GM04503 (cell line): ENCODE measurements at regions not wholly inside any gene's neighbourhood (a gene's known extent, or its start where the extent isn't known, plus 50 kb on each side); places are given as distances from the start of the nearest gene placed in this dataset.
"Not testable (repeated sequence)": the region's sequence is repeated elsewhere in the genome, so short reads cannot be mapped to it uniquely, and the experiment has no call there.

ENCODE experiments used
- DNase-seq: peaks from one replicate; pipeline ENCODE4 v3.0.0-alpha.2; 2012; ENCODE audit warnings: low read depth

DNA sequence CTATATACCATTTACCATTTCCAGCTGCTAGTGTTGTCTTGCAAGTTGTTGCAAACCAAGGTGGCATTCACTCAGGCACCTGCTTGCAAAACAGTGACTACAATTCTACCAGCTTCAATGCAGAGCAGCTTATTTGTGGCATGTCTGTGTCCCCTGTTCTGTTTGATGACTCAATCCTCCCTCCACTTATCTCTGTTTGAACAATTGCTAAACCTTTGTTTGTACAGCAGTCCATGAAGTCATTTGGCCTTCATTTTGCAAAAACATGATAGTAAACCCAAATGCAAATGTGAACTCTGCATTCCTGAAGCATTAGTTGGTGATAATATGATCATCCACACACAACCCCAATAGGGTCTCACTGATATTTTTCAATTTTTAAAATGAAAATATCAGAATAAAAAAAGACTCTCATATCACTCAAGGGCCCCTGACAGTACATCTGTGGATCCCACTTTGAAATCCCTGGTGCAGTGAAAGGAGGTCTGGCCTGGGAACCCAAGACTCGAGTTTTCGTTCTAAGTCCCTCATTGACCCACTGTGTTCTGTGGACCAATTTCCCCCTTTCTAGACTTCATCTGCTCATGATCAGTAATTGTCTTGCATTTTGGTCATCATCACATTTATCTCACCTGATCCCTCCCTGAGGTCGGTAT lies 425.4 kb downstream of the RPS24 start:
- DNase-seq: peak; percentile 21

DNA sequence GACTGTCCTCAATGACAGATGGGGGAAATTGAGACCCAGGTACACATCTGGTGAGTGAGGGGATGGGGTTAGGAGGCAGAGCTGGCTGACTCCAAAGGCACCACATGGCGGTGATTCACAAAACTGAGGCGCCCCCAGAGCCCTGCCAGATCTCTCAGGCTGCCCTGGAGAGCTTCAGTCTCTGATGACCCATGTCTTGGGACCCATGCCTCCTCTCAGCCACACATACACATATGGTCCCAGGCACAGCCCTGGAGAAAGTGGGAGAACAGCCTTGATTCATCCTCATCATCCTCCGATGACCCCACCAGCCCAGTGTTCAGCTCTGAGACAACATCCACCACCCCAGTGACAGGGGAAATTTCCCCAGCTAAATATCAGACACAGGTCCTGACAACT lies 426.0 kb downstream of the RPS24 start:
- DNase-seq: no peak

GRCh38 chr10:78460204-78460603 lies 426.5 kb downstream of the RPS24 start:
- no peak for DNase-seq

GRCh38 chr10:78461333-78461732 lies 427.7 kb downstream of the RPS24 start:
- no peak for DNase-seq

DNA sequence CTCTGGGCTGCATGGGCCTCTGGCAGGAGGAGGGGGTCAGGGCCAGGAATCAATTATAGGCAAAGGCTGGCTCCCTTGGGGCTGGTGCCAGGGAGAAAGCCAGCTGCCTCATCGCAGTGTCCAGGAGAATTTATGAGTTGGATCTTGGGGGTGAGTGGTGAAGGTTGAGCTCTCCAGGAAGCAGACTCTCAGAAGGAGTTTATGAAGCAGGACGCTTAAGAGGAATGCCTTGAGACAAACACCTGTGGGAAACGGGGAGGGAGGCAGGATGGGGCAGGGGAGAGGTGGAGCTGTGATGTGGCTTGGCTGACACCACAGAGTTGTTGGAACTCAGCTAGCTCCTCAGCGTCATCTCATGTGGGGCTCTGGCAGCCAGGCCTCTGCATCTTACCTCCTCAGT lies 428.5 kb downstream of the RPS24 start:
- DNase-seq: no peak

GRCh38 chr10:78462726-78463228 lies 429.1 kb downstream of the RPS24 start:
- no peak for DNase-seq

GRCh38 chr10:78464118-78464855 lies 430.6 kb downstream of the RPS24 start:
- DNase-seq: no peak

DNA sequence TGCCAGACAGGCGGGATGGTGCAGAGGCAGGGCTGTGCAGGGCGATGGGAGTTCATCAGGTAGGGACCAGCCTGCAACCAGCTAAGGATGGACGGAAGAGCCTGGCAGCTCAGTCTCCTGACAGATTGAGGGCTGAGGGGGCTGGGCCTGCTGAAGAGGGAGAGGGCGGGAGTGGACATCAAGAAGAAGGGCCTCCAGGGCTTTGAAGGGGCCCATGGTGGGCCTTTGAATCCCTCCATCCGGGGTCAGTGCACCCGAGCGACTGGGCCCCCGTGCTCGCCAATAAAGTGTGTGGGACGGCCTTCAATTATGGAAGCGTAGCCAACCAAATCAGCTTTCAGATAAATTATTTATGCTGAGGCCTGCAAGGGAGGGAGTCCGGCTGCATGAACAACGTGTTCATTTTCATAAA lies 431.2 kb downstream of the RPS24 start:
- no peak for DNase-seq

DNA sequence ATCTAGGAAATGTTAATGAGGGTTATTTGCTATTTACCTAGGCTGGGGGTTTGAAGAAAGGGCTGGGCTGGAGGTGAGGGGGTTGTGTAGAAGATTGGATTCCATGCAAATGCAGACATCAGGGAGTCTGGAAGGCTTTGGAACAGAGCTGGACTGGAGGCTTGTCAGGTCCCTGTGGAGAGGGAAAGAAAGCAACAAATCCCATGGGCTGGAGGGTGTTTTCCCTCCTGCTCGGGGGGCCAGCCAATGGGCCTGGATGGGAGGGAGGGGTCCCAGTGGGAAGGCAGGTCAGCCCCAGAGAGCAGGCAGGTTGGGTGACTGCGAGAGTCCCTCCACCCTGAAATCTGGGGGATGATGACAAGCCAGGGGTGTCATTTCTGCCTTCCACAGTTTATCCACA lies 431.8 kb downstream of the RPS24 start:
- no peak for DNase-seq

- no peak for DNase-seq
Observed at GRCh38 chr10:78467496-78468106, 433.9 kb downstream of the RPS24 start.

GRCh38 chr10:78468731-78469130 lies 435.1 kb downstream of the RPS24 start:
- not testable (repeated sequence) for DNase-seq

- DNase-seq: no peak
Observed at GRCh38 chr10:78470267-78471103, 436.8 kb downstream of the RPS24 start.

DNA sequence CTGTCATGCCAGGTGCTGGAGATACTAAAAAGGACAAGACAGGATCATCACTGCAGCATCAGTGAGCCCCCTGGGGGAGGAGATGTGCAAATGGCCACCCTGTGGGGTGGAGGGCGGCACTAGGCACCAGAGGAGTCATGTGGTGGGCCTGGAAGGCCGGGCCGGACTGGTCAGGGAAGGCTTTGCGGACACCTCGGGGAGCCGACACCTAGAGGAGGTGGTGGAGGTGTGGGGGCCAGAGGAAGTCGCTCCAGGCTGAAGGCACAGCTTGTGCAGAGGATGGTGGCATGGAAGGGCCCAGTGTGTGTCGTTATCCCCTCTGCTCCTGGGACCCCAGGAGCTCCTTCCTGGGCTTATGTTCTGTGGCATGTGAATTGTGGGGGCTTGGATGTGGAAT lies 437.7 kb downstream of the RPS24 start:
- no peak for DNase-seq

GRCh38 chr10:78471723-78472550 lies 438.3 kb downstream of the RPS24 start:
- DNase-seq: no peak

- no peak for DNase-seq
Observed at GRCh38 chr10:78472551-78472890, 438.9 kb downstream of the RPS24 start.

GRCh38 chr10:78473006-78473405 lies 439.3 kb downstream of the RPS24 start:
- DNase-seq: no peak

DNA sequence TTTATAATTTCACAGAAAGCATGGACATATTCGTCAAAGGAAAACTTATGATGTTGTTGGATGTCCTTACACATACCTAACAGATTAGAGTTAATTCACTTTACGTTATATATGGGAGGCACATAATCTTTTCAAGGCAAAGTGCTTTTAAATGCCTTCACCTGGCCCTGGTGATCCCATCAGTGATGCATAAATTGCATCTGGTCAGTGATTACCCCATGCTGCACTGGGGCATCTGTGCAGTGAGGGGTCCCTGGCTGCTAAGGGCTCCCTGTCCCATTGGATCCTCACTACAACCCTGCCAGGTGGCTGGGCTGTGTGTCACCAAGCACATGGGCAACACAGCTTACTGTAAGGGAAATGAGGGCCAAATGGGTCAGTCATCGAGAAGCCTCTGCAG lies 441.1 kb downstream of the RPS24 start:
- no peak for DNase-seq

- DNase-seq: no peak
Observed at GRCh38 chr10:78475437-78475836, 441.8 kb downstream of the RPS24 start.

DNA sequence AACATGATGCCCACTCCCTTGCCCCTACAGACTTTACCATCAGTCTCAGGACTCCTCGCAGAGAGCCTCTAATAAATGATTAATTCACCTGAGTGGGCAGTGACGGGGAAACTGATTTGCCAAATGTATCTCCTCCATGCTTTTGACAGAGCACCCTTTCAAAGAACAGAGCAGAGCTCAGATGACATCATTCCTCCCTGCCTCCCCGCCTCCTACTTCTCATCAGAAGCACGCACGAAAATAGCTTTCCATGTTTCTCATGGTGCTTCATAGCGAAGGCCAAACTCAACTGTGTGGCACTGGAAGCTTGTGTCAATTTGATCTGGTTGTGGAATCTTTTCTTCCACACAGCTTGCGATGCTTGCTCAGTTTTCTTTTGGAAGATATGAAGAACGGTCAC lies 442.5 kb downstream of the RPS24 start:
- no peak for DNase-seq

GRCh38 chr10:78476844-78477243 lies 443.2 kb downstream of the RPS24 start:
- no peak for DNase-seq

GRCh38 chr10:78478919-78479318 lies 445.3 kb downstream of the RPS24 start:
- no peak for DNase-seq

- DNase-seq: no peak
Observed at GRCh38 chr10:78479467-78479866, 445.8 kb downstream of the RPS24 start.
